Spleen (tissue), 7 donors: ENCODE measurements at regions not wholly inside any gene's neighbourhood (a gene's known extent, or its start where the extent isn't known, plus 50 kb on each side); places are given as distances from the start of the nearest gene placed in this dataset.

Source experiments
- POLR2A ChIP-seq, 3 donors: fragments of 450-650 bp; IDR thresholded peaks; one replicate each; pipeline ENCODE4 v1.5.1; 2017; ENCODE audit warnings: antibody characterized with exemption in 3 of 3, mild to moderate bottlenecking in 1 of 3
- POLR2AphosphoS5 ChIP-seq, 3 donors: sonication (generic); formaldehyde crosslinking; IDR thresholded peaks; one replicate each; pipeline ENCODE4 v1.5.1; 2017; ENCODE audit warnings: antibody characterized with exemption in 3 of 3
- TF ChIP-seq, protein P1 (sequence below), 11 experiments: fragments of 200-600 bp in 7 of 11; fragments of 450-650 bp in 4 of 11; sonication (generic) in 4 of 11; IDR thresholded peaks in 8 of 11; conservative IDR thresholded peaks in 3 of 11; 1 replicate in 7 of 11; 2 replicates in 4 of 11; pipeline versions ENCODE4 v1.4.0 to v1.8.0; 2016 to 2021; ENCODE audit warnings: antibody characterized with exemption in 11 of 11, inconsistent platforms in 4 of 11, mild to moderate bottlenecking in 1 of 11
- donor health status: DM: no; HTN: no; CAD: no; lungs with moderate emphysema.
- donor health status: DM: no; HTN: no; CAD: no.
- donor health status: DM: no; HTN: no; CAD: no.

GRCh38 chrX:66766318-66766717 lies 127.4 kb upstream of the EDA2R start:
- TF ChIP-seq POLR2A (IDR thresholded peaks at IDR 0.05) (no peak), POLR2AphosphoS5 (IDR thresholded peaks at IDR 0.05) (no peak)
- TF ChIP-seq, protein P1, sequence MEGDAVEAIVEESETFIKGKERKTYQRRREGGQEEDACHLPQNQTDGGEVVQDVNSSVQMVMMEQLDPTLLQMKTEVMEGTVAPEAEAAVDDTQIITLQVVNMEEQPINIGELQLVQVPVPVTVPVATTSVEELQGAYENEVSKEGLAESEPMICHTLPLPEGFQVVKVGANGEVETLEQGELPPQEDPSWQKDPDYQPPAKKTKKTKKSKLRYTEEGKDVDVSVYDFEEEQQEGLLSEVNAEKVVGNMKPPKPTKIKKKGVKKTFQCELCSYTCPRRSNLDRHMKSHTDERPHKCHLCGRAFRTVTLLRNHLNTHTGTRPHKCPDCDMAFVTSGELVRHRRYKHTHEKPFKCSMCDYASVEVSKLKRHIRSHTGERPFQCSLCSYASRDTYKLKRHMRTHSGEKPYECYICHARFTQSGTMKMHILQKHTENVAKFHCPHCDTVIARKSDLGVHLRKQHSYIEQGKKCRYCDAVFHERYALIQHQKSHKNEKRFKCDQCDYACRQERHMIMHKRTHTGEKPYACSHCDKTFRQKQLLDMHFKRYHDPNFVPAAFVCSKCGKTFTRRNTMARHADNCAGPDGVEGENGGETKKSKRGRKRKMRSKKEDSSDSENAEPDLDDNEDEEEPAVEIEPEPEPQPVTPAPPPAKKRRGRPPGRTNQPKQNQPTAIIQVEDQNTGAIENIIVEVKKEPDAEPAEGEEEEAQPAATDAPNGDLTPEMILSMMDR (IDR thresholded peaks at IDR 0.05 in 8 of 11, conservative IDR thresholded peaks at IDR 0.05 in 3 of 11) = no peak
